GM12874 (cell line): ENCODE measurements at regions not wholly inside any gene's neighbourhood (a gene's known extent, or its start where the extent isn't known, plus 50 kb on each side); places are given as distances from the start of the nearest gene placed in this dataset.
A peak's percentile ranks its signal among the peaks of the same experiment; 100 is the strongest.

Source experiments
- CTCF ChIP-seq: IDR thresholded peaks from 2 replicates; pipeline ENCODE4 v1.5.1; 2011; ENCODE audit warnings: low read depth, mild to moderate bottlenecking, control low read depth, low read length, moderate library complexity; ENCODE audit not compliant: insufficient read depth

GRCh38 chr9:109948453-109948852 lies 168.5 kb downstream of the PALM2AKAP2 start:
- no peak for TF ChIP-seq CTCF

- no peak for TF ChIP-seq CTCF
These were observed 170.9 kb downstream of the PALM2AKAP2 start for GRCh38 chr9:109950710-109951443.

GRCh38 chr9:109953300-109953699 lies 173.3 kb downstream of the PALM2AKAP2 start:
- TF ChIP-seq CTCF: no peak

- TF ChIP-seq CTCF: peak; percentile 28; the same call in 1 of the 2 replicates
These were observed 174.0 kb downstream of the PALM2AKAP2 start for GRCh38 chr9:109953813-109954497.

DNA sequence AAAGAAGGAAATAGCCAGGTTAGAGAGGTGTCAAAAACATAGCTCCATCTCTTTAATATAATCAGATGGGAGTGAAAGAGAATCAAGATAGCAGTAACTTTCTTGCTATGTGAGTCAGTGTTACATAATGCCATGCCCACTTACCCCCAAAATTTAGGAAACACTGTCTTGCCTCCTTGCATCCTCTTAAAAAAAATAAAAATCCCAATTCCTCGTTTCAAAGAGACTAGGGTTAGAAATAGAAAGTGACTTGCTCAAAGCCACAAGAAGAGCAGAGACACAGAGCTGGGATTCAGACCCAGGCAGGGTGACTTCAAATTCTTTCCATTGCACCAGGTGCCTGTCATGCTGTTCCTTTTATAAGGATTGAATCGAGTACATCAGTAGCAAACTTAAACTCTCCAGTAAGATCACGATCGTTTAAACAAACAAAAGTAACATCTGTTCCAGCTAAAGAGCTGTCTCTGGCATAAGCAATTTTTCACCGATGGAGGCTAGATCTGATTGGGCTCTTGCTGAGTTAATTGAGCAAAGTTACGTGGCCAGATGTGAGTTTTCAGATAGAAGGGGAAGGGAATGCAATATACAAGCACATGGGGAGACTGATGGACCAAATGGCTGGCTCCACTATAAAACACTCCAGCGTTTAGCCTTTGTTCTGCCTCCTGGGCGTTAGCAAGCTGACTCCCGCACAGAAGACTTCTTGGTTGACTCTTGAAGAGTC lies 176.9 kb downstream of the PALM2AKAP2 start:
- TF ChIP-seq CTCF: no peak

- TF ChIP-seq CTCF: no peak
These were observed 179.7 kb downstream of the PALM2AKAP2 start for GRCh38 chr9:109959679-109960078.

- no peak for TF ChIP-seq CTCF
These were observed 181.6 kb downstream of the PALM2AKAP2 start for GRCh38 chr9:109961626-109962025.
